Breast epithelium (tissue), 3 donors: ENCODE measurements at regions not wholly inside any gene's neighbourhood (a gene's known extent, or its start where the extent isn't known, plus 50 kb on each side); places are given as distances from the start of the nearest gene placed in this dataset.
"Not testable (repeated sequence)": the region's sequence is repeated elsewhere in the genome, so short reads cannot be mapped to it uniquely, and the experiment has no call there.

Source experiments
- CTCF ChIP-seq, 3 donors: fragments of 450-650 bp; IDR thresholded peaks; one replicate each; pipeline ENCODE4 v1.5.1; 2016 to 2017; ENCODE audit warnings: antibody characterized with exemption in 3 of 3, mild to moderate bottlenecking in 3 of 3, moderate library complexity in 3 of 3
- POLR2AphosphoS5 ChIP-seq, 3 donors: sonication (generic); formaldehyde crosslinking; IDR thresholded peaks; one replicate each; pipeline ENCODE4 v1.6.1; 2017; ENCODE audit warnings: antibody characterized with exemption in 3 of 3

DNA sequence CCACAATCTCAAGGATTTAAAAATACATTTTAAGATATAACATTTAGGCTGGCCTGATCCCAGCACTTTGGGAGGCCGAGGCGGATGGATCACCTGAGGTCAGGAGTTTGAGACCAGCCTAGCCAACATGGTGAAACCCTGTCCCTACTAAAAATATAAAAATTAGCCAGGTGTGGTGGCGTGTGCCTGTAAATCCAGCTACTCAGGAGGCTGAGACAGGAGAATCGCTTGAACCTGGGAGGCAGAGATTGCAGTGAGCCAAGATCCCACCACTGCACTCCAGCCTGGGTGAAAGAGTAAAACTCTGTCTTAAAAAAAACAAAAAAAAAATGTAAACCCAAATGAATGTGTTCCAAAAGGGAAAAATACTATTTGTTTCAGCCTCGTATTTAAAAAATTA lies 82.3 kb upstream of the FAT1 start:
- TF ChIP-seq CTCF, POLR2AphosphoS5 (IDR thresholded peaks at IDR 0.05): not testable (repeated sequence)
